Prostate gland (tissue), 2 donors: ENCODE measurements at regions not wholly inside any gene's neighbourhood (a gene's known extent, or its start where the extent isn't known, plus 50 kb on each side); places are given as distances from the start of the nearest gene placed in this dataset.

ENCODE experiments used
- DNase-seq: peaks from one replicate; pipeline ENCODE4 v3.0.0-alpha.2; 2019; ENCODE audit warnings: low spot score
- H3K27ac ChIP-seq, 2 donors: fragments of 200-600 bp; sonication (generic); 2 replicates each; pipeline ENCODE4 v1.5.1; 2017 to 2019
- H3K27me3 ChIP-seq: fragments of 200-600 bp; sonication (generic); replicated peaks from 2 replicates; pipeline ENCODE4 v1.5.1; 2019; ENCODE audit not compliant: insufficient read depth
- H3K36me3 ChIP-seq, 2 donors: fragments of 200-600 bp; sonication (generic); 1 replicate in 1 of 2; 2 replicates in 1 of 2; pipeline versions ENCODE4 v1.5.1 to v1.8.1; 2017 to 2019
- H3K4me1 ChIP-seq: fragments of 200-600 bp; sonication (generic); replicated peaks from 2 replicates; pipeline ENCODE4 v1.5.1; 2019
- H3K4me3 ChIP-seq, 2 donors: fragments of 200-600 bp; sonication (generic); 2 replicates each; pipeline ENCODE4 v1.5.1; 2017 to 2019
- H3K9me3 ChIP-seq: fragments of 200-600 bp; sonication (generic); 2 replicates; pipeline ENCODE4 v1.5.1; 2017
- POLR2A ChIP-seq: fragments of 450-650 bp; IDR thresholded peaks from one replicate; pipeline ENCODE4 v1.6.1; 2016; ENCODE audit warnings: antibody characterized with exemption, mild to moderate bottlenecking
- POLR2AphosphoS5 ChIP-seq: sonication (generic); formaldehyde crosslinking; IDR thresholded peaks from one replicate; pipeline ENCODE4 v1.6.1; 2017; ENCODE audit warnings: antibody characterized with exemption
- whole genome bisulfite sequencing: methylation state at CpG from one replicate; pipeline ENCODE4 v1.1.5; 2018; 5-methylcytosine and 5-hydroxymethylcytosine counted together
- intact Hi-C: fragments of 100-400 bp; cut with DNase I; formaldehyde crosslinking; loops from one replicate; pipeline ENCODE4 v1.14.2; 2022
- TF ChIP-seq, protein P1 (sequence below), 4 experiments: fragments of 200-600 bp in 2 of 4; fragments of 450-650 bp in 2 of 4; sonication (generic) in 2 of 4; IDR thresholded peaks; 1 replicate in 3 of 4; 2 replicates in 1 of 4; pipeline ENCODE4 v1.5.1; 2016 to 2019; ENCODE audit warnings: antibody characterized with exemption in 4 of 4, mild to moderate bottlenecking in 2 of 4, moderate library complexity in 2 of 4

DNA sequence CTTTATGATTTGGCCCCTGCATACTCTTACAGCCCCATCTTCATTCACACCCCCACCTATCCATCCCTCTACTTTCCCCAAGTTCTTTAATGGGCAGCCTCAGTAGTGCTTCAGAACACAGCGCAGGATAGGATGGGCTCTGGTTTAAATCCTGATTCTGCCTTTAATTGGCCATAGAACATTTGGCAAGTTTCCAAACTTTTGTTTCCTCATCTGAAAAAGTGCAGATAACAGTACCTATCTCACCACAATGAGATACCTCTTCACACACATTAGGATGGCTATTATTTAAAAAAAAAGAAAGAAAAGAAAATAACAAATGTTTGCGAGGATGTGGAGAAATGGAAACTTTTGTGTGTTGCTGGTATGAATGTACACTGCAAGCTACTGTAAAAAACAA is 142.5 kb upstream of the VANGL1 start:
- intact Hi-C loops, result no loop called here

DNA sequence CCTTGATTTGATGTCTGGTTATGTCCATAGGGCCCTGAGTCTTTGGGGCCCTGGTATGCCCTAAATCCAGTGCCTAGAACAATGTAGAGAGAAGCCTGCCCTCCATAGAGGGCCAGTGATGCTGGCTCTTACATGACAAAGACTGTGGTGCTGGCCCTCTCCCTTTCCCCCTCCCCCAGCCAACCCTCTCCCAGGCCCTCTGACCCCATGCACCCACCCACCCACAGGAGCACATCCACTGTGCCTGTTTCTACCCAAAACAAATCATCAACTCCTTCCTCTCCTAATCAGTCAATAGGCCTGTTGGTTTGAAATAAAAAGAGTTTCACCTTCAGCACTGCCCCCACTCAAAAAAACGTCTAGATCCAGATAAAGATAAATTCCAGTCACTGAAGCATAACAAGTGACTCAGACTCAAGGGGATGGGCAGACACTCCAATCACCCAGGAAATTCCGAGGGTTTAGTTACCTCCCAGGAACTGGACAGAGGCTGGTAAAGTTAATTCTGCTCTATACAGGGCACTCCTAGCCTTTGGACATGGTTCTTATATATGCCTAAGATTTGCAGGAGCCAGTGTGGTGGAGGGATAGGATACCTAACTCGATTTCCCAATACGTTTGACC is 144.8 kb upstream of the VANGL1 start:
- no peak overlapping the region for H3K4me3 ChIP-seq
- intact Hi-C loops, result no loop called here
- 55% methylated on average over 4 of the region's 4 CpGs for WGBS
- H3K9me3 ChIP-seq, result no peaks in the 10 kb centered on the region
- H3K4me1 ChIP-seq, result no peaks in the 10 kb centered on the region
- H3K27me3 ChIP-seq, result no peaks in the 10 kb centered on the region
- no peak overlapping the region for H3K27ac ChIP-seq
- no peak for TF ChIP-seq POLR2A
- TF ChIP-seq, protein P1, sequence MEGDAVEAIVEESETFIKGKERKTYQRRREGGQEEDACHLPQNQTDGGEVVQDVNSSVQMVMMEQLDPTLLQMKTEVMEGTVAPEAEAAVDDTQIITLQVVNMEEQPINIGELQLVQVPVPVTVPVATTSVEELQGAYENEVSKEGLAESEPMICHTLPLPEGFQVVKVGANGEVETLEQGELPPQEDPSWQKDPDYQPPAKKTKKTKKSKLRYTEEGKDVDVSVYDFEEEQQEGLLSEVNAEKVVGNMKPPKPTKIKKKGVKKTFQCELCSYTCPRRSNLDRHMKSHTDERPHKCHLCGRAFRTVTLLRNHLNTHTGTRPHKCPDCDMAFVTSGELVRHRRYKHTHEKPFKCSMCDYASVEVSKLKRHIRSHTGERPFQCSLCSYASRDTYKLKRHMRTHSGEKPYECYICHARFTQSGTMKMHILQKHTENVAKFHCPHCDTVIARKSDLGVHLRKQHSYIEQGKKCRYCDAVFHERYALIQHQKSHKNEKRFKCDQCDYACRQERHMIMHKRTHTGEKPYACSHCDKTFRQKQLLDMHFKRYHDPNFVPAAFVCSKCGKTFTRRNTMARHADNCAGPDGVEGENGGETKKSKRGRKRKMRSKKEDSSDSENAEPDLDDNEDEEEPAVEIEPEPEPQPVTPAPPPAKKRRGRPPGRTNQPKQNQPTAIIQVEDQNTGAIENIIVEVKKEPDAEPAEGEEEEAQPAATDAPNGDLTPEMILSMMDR (IDR thresholded peaks at IDR 0.05), result no peak
- TF ChIP-seq POLR2AphosphoS5, result no peak
- DNase-seq, result no peak
- no peaks in the 10 kb centered on the region for H3K36me3 ChIP-seq

More for the DNA sequence above, 142.5 kb upstream of the VANGL1 start:
- no peaks in the 10 kb centered on the region for H3K27me3 ChIP-seq
- no peak overlapping the region for H3K4me3 ChIP-seq
- H3K27ac ChIP-seq, result no peak overlapping the region
- WGBS, result 93% methylated on average over 2 of the region's 2 CpGs
- no peaks in the 10 kb centered on the region for H3K9me3 ChIP-seq
- no peaks in the 10 kb centered on the region for H3K36me3 ChIP-seq
- no peak for TF ChIP-seq POLR2A
- no peaks in the 10 kb centered on the region for H3K4me1 ChIP-seq
- no peak for DNase-seq

DNA sequence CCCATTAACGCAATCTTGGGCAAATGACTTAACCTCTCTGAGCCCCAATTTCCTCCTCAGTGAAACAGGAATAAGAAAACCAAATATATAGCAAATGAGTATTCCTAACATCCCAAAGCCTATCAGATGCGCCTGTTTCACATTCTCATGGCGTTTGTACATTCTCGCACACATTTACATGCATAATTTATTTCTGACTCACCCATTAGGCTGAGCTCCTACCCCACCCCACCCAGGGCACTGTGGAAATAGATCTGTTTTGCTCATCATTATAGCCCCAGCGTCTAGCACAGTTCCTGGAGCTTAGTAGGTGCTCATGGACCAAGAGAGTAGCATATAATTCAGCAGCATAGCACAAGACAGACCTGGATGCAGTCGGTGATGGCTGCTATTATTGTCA is 146.1 kb upstream of the VANGL1 start:
- no peaks in the 10 kb centered on the region for H3K27me3 ChIP-seq
- no peak overlapping the region for H3K4me3 ChIP-seq
- intact Hi-C loops, result no loop called here
- H3K9me3 ChIP-seq, result no peaks in the 10 kb centered on the region
- no peak overlapping the region for H3K27ac ChIP-seq
- no peaks in the 10 kb centered on the region for H3K4me1 ChIP-seq
- no peak for DNase-seq
- no peak for TF ChIP-seq POLR2AphosphoS5
- TF ChIP-seq POLR2A, result no peak
- TF ChIP-seq, protein P1 (IDR thresholded peaks at IDR 0.05), result no peak
- H3K36me3 ChIP-seq, result no peaks in the 10 kb centered on the region
- 92% methylated on average over 6 of the region's 6 CpGs for WGBS

DNA sequence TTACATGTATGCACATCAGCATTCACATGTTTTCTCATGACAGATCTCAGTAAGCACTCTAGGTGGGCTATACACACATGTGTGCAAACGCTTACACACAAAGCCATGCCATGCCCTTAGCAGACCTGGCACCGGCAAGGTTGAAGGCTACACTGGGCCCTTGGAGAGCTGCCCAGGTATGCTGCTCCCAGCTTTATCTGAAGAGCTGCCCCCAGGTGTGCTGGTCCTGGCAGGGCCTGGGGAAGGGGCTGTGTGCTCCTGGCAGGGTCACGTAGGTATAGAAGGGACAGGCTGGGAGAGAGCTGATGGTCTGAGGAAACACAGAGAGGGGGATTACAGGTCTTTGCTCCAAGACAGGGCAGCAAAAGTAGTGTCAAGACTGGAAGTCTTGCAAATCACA is 146.7 kb upstream of the VANGL1 start:
- Histone ChIP-seq H3K36me3 (no peaks in the 10 kb centered on the region), H3K4me1 (no peaks in the 10 kb centered on the region), H3K4me3 (no peak overlapping the region), H3K27ac (no peak overlapping the region), H3K27me3 (no peaks in the 10 kb centered on the region), H3K9me3 (no peaks in the 10 kb centered on the region)
- TF ChIP-seq POLR2AphosphoS5 (no peak), POLR2A (no peak)
- TF ChIP-seq, protein P1 (IDR thresholded peaks at IDR 0.05), result no peak
- no peak for DNase-seq
- WGBS, result 81% methylated on average over 3 of the region's 3 CpGs
- intact Hi-C loops, result no loop called here

DNA sequence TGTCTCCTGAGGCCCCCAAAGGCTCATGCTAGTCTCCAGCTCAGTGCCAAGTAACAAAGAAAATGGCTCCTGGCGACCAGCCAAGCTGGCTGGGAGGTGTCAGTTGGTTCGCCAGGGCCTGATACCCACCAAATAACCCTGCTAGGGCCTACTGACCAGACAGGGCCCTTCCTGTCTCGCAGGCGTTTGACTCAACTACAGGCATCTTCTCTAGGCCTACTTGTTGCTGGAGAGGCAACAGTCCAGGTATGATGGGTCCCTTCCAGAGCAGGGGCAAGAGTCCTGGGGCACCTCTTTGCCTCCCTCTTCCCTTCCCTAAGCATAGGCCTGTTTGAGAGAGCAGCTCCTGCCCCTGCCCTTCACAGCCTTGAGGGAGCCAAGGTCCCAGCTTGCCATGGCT is 147.9 kb upstream of the VANGL1 start:
- intact Hi-C loops, result no loop called here
- no peak for TF ChIP-seq POLR2A
- TF ChIP-seq POLR2AphosphoS5, result no peak
- TF ChIP-seq, protein P1 (IDR thresholded peaks at IDR 0.05), result no peak
- DNase-seq, result no peak
- no peak overlapping the region for H3K27ac ChIP-seq
- no peaks in the 10 kb centered on the region for H3K4me1 ChIP-seq
- H3K9me3 ChIP-seq, result no peaks in the 10 kb centered on the region
- H3K27me3 ChIP-seq, result no peaks in the 10 kb centered on the region
- H3K36me3 ChIP-seq, result no peaks in the 10 kb centered on the region
- H3K4me3 ChIP-seq, result no peak overlapping the region
- 86% methylated on average over 4 of the region's 4 CpGs for WGBS
